Astrocyte of the spinal cord (primary cell): ENCODE measurements at regions not wholly inside any gene's neighbourhood (a gene's known extent, or its start where the extent isn't known, plus 50 kb on each side); places are given as distances from the start of the nearest gene placed in this dataset.

ENCODE experiments used
- DNase-seq: peaks from one replicate; pipeline ENCODE4 v3.0.0; 2011; ENCODE audit warnings: low read depth, low spot score
- H3K4me3 ChIP-seq: 2 replicates; pipeline ENCODE4 v1.5.1; 2011; ENCODE audit warnings: low read depth, mild to moderate bottlenecking, low read length, moderate library complexity
- in situ Hi-C: cut with HindIII; loops from 2 replicates; pipeline ENCODE4 v1.10.0; 2017; ENCODE audit warnings: low sequenced_read_pairs
- TF ChIP-seq, protein P1 (sequence below): IDR thresholded peaks from 2 replicates; pipeline ENCODE4 v1.5.1; 2012; ENCODE audit warnings: low read depth, mild to moderate bottlenecking, low read length, inconsistent platforms

DNA sequence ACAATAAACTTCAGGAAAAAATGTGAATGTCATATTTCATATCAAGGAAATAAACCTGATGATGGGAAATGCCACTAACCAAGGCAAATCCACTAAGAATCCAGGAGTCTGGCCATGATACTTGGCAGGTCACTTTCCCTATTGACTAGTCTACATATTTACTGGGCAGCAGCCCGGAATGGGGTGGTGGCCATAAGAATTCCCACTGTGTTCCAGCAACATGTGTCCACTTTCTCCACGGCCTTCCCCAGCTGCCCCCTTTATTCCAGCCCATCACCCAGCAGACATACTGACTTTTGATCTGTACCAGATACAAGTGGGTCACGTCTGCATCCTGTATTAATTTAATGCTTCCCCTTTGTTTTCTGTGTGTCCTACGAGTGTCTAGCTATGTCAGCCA lies 234.5 kb upstream of the PRDM1 start:
- TF ChIP-seq, protein P1, sequence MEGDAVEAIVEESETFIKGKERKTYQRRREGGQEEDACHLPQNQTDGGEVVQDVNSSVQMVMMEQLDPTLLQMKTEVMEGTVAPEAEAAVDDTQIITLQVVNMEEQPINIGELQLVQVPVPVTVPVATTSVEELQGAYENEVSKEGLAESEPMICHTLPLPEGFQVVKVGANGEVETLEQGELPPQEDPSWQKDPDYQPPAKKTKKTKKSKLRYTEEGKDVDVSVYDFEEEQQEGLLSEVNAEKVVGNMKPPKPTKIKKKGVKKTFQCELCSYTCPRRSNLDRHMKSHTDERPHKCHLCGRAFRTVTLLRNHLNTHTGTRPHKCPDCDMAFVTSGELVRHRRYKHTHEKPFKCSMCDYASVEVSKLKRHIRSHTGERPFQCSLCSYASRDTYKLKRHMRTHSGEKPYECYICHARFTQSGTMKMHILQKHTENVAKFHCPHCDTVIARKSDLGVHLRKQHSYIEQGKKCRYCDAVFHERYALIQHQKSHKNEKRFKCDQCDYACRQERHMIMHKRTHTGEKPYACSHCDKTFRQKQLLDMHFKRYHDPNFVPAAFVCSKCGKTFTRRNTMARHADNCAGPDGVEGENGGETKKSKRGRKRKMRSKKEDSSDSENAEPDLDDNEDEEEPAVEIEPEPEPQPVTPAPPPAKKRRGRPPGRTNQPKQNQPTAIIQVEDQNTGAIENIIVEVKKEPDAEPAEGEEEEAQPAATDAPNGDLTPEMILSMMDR: no peak
- in situ Hi-C loops: no loop called here
- no peak overlapping the region for H3K4me3 ChIP-seq
- no peak for DNase-seq

DNA sequence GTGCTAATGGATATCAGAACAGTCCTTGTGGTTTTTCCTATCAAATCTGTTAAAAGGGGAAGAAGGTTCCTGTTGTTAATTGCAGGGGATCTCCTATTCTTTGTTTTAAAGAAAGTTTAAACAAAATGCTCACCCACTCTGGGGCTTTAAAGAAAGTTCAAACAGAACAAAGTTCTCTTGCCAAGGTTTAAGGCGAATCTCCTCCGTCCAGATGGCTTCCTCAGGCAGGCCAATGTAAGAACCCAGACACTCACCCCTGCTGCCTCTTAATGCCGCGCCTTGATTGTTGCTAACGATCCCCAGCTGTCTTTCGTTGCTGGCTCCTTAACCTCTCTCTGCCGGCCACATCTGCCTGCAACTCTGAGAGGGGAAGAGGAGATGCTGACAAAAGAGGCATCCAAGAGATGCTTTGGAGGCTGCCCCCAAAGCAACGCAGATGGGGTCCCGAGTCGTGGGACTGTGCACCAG lies 235.0 kb upstream of the PRDM1 start:
- H3K4me3 ChIP-seq: no peak overlapping the region
- in situ Hi-C loops: no loop called here
- no peak for DNase-seq
- TF ChIP-seq, protein P1: no peak

DNA sequence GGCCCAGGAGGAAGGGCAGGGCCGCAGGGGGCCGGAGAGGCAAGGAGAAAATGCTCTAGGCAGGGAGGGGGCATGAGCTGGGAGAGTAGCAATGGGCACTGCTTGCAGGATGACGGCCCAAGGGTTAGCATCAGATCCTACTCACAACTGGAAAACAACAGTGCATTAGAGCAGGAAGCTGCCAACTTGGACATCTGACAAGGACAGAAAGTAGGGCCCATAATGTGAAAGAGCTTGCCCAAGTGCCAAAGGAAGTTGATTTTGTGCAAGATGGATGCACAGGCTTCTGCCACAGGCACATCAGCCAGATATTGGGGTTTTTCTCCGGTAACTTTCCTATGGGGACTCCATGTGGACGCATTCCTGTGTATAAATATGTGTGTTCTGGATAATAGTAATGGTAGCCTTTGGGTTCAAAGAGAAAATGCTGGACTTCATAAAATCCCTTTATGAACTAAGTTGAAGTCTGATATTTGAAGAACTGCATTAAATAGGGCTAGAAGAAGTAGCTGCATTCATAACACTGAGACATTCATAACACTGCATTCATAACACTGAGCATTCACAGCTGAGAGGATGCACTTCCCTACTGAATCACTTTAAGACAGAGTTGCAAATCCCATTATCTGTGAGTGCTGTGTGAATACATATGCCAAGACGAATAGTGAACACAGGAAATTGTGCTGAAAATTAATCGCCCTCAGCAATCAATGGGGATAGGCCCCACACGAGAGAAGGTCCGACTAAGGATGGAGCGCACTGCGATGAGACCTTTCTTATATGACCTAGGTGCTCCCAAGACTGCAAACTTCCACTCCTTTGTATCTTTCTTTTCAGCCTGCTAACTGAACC lies 235.6 kb upstream of the PRDM1 start:
- no peak for DNase-seq
- in situ Hi-C loops: no loop called here
- H3K4me3 ChIP-seq: no peak overlapping the region
- TF ChIP-seq, protein P1: no peak

DNA sequence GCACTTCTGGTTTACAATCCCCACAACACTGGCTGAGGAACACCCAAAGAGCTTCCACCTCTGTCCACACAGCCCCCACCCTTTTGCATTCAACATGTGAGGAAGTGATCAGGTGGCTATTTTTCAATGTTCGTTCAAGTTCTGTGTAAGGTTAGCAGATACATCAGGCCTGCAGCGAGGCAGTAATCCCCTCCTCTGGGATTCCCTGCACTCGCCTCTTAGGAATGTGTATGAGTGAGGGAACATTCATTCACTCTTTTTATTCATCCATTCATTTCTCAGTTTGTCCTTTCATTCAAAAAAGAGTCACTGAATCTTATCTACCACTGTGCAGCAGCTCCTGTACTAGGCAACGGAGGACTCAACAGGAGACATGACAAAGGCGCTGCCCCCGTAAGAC lies 236.4 kb upstream of the PRDM1 start:
- H3K4me3 ChIP-seq: no peak overlapping the region
- no peak for DNase-seq
- TF ChIP-seq, protein P1: no peak
- in situ Hi-C loops: no loop called here

DNA sequence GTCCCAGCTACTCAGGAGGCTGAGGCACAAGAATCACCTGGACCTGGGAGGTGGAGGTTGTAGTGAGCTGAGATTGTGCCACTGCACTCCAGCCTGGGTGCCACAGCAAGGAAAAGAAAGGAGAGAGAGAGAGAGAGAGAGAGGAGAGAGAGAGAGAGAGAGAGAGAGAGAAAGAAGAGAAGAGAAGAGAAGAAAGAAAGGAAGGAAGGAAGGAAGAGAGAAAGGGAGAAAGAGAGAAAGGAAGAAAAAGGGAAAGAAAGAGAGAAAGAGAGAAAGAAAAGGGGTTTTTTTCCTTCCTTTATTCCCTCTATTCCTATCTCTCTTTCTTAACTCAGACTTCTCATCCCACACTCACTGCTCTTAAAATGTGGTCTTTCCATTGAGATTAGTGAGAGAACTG lies 238.7 kb upstream of the PRDM1 start:
- TF ChIP-seq, protein P1: no peak
- no peak overlapping the region for H3K4me3 ChIP-seq
- in situ Hi-C loops: no loop called here
- no peak for DNase-seq

DNA sequence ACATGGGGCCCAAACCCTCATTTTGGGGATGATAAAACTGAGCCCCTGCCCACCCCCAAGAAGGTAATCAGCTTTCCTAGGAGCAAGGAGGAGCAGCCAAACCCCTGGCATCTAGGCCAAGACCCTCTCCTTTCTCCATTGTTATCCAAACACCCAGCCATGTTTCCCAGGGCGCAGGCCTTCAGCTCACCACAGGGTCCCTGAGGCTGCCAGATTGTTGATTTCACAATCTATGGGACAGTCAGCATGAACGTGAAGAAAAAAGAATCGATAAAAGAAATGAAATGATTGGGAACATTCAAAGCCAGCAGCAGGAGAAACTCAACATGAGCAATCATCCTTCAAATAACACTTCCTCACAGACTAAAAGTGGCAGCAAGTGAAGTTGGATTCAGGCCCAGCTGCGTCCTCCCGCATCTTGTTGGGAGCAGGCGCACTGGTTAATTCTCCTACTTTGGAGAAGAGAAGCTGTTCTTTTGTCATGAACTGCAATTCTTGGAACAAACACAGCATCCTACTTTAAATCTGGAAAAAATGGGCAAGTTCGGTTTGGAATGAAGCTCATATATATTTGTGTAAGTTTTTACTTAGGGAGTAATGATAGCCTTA lies 241.8 kb upstream of the PRDM1 start:
- in situ Hi-C loops: no loop called here
- no peak for DNase-seq
- TF ChIP-seq, protein P1: no peak
- no peak overlapping the region for H3K4me3 ChIP-seq
